OCI-LY7 (cell line): ENCODE measurements at regions not wholly inside any gene's neighbourhood (a gene's known extent, or its start where the extent isn't known, plus 50 kb on each side); places are given as distances from the start of the nearest gene placed in this dataset.

Experiments used
- EZH2phosphoT487 ChIP-seq: fragments of 200-600 bp; sonication (generic); IDR thresholded peaks from 2 replicates; pipeline ENCODE4 v1.6.1; 2018; ENCODE audit warnings: low read depth, borderline replicate concordance, mild to moderate bottlenecking, mixed run types, antibody characterized with exemption, low read length, moderate library complexity, mixed read lengths
- TF ChIP-seq, protein P1 (sequence below): fragments of 200-600 bp; sonication (generic); conservative IDR thresholded peaks from 2 replicates; pipeline ENCODE4 v1.5.1; 2014; ENCODE audit warnings: mild to moderate bottlenecking, antibody characterized with exemption, low read length, moderate library complexity, mixed read lengths

DNA sequence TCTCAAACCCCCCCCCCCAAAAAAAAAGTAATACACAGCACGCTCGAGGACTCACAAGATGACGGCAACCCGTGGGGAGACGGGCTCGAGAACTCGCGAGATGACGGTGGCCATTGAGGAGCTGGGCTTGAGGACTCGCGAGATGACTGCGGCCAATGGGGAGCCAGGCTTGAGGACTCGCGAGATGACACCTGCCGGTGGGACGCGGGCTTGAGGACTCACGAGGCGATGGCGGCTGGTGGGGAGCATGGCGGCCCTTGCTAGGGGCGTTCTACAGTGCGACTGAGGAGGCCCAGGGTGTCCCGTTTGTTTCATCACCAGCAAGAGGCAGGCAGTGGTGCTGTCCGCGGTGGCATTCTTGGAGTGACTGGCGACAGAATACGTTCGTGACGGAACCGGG is 172.4 kb upstream of the MAGEB16 start:
- TF ChIP-seq, protein P1, sequence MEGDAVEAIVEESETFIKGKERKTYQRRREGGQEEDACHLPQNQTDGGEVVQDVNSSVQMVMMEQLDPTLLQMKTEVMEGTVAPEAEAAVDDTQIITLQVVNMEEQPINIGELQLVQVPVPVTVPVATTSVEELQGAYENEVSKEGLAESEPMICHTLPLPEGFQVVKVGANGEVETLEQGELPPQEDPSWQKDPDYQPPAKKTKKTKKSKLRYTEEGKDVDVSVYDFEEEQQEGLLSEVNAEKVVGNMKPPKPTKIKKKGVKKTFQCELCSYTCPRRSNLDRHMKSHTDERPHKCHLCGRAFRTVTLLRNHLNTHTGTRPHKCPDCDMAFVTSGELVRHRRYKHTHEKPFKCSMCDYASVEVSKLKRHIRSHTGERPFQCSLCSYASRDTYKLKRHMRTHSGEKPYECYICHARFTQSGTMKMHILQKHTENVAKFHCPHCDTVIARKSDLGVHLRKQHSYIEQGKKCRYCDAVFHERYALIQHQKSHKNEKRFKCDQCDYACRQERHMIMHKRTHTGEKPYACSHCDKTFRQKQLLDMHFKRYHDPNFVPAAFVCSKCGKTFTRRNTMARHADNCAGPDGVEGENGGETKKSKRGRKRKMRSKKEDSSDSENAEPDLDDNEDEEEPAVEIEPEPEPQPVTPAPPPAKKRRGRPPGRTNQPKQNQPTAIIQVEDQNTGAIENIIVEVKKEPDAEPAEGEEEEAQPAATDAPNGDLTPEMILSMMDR = no peak
- no peak for TF ChIP-seq EZH2phosphoT487
